ENCODE measurements at regions not wholly inside any gene's neighbourhood (a gene's known extent, or its start where the extent isn't known, plus 50 kb on each side); places are given as distances from the start of the nearest gene placed in this dataset.

GRCh38 chr10:78359640-78360091 is 326.0 kb downstream of the RPS24 start:
- peaks cover 11 to 26% (median 17%) of the 10 kb centered on the region in 4 donors for H3K4me1 Mint-ChIP-seq
- DNase-seq: no peak
- H3K27ac Mint-ChIP-seq: no peak overlapping the region
- no peak overlapping the region for H3K4me3 Mint-ChIP-seq
- H3K36me3 Mint-ChIP-seq: no peaks in the 10 kb centered on the region
- H3K9me3 Mint-ChIP-seq: no peaks in the 10 kb centered on the region
- no peak for ATAC-seq
- POLR2A ChIA-PET: no interaction called here
- H3K27me3 Mint-ChIP-seq: peaks cover 0 to 1% (median 0%) of the 10 kb centered on the region in 5 donors

GRCh38 chr10:78360284-78360683 is 326.6 kb downstream of the RPS24 start:
- H3K4me3 Mint-ChIP-seq: no peak overlapping the region
- H3K27me3 Mint-ChIP-seq: peaks cover 0 to 1% (median 0%) of the 10 kb centered on the region in 5 donors
- no peaks in the 10 kb centered on the region for H3K36me3 Mint-ChIP-seq
- DNase-seq: no peak
- peaks cover 11 to 26% (median 17%) of the 10 kb centered on the region in 4 donors for H3K4me1 Mint-ChIP-seq
- H3K27ac Mint-ChIP-seq: no peak overlapping the region
- no peak for ATAC-seq
- POLR2A ChIA-PET: no interaction called here
- H3K9me3 Mint-ChIP-seq: no peaks in the 10 kb centered on the region

GRCh38 chr10:78361031-78361430 is 327.4 kb downstream of the RPS24 start:
- no peak for ATAC-seq
- Mint-ChIP-seq H3K9me3 (no peaks in the 10 kb centered on the region), H3K27me3 (peaks cover 0 to 1% (median 0%) of the 10 kb centered on the region in 5 donors), H3K36me3 (no peaks in the 10 kb centered on the region), H3K4me1 (peaks cover 11 to 26% (median 17%) of the 10 kb centered on the region in 4 donors), H3K4me3 (peak overlapping the region in 1 of 10 donors; percentile 7), H3K27ac (peak overlapping the region in 3 of 10 donors; percentile 22 to 60 (median 47))
- POLR2A ChIA-PET: no interaction called here
- DNase-seq: no peak

GRCh38 chr10:78362406-78363022 is 328.9 kb downstream of the RPS24 start:
- ATAC-seq: peak in 1 of 2 donors; percentile 47
- H3K4me1 Mint-ChIP-seq: peaks cover 13 to 26% (median 17%) of the 10 kb centered on the region in 4 donors
- H3K4me3 Mint-ChIP-seq: peak overlapping the region in 5 of 10 donors; percentile 6 to 66 (median 61)
- no peaks in the 10 kb centered on the region for H3K9me3 Mint-ChIP-seq
- DNase-seq: peak in 2 of 10 donors; percentile 12 to 17
- POLR2A ChIA-PET: no interaction called here
- peak overlapping the region in 9 of 10 donors; percentile 27 to 88 (median 75) for H3K27ac Mint-ChIP-seq
- H3K27me3 Mint-ChIP-seq: peaks cover 0 to 1% (median 0%) of the 10 kb centered on the region in 5 donors
- H3K36me3 Mint-ChIP-seq: no peaks in the 10 kb centered on the region

- peaks cover 13 to 26% (median 17%) of the 10 kb centered on the region in 4 donors for H3K4me1 Mint-ChIP-seq
- H3K9me3 Mint-ChIP-seq: no peaks in the 10 kb centered on the region
- peak overlapping the region in 1 of 10 donors; percentile 15 for H3K4me3 Mint-ChIP-seq
- peak overlapping the region in 3 of 10 donors; percentile 15 to 47 (median 22) for H3K27ac Mint-ChIP-seq
- peaks cover 0 to 1% (median 0%) of the 10 kb centered on the region in 5 donors for H3K27me3 Mint-ChIP-seq
- no peak for ATAC-seq
- DNase-seq: no peak
- POLR2A ChIA-PET: no interaction called here
- no peaks in the 10 kb centered on the region for H3K36me3 Mint-ChIP-seq
Measured at GRCh38 chr10:78363190-78363589, 329.5 kb downstream of the RPS24 start.

GRCh38 chr10:78365694-78366093 is 332.0 kb downstream of the RPS24 start:
- DNase-seq (no peak), ATAC-seq (no peak)
- Mint-ChIP-seq H3K9me3 (no peaks in the 10 kb centered on the region), H3K27ac (no peak overlapping the region), H3K36me3 (no peaks in the 10 kb centered on the region), H3K27me3 (peaks cover 0 to 2% (median 0%) of the 10 kb centered on the region in 5 donors), H3K4me1 (peaks cover 12 to 26% (median 17%) of the 10 kb centered on the region in 4 donors), H3K4me3 (no peak overlapping the region)
- POLR2A ChIA-PET: no interaction called here

- no peak for DNase-seq
- POLR2A ChIA-PET: no interaction called here
- peaks cover 9 to 16% (median 11%) of the 10 kb centered on the region in 4 donors for H3K4me1 Mint-ChIP-seq
- no peak overlapping the region for H3K4me3 Mint-ChIP-seq
- no peaks in the 10 kb centered on the region for H3K36me3 Mint-ChIP-seq
- ATAC-seq: no peak
- no peaks in the 10 kb centered on the region for H3K9me3 Mint-ChIP-seq
- no peak overlapping the region for H3K27ac Mint-ChIP-seq
- H3K27me3 Mint-ChIP-seq: peaks cover 0 to 2% (median 0%) of the 10 kb centered on the region in 5 donors
Measured at GRCh38 chr10:78366663-78367411, 333.2 kb downstream of the RPS24 start.

GRCh38 chr10:78367751-78368150 is 334.1 kb downstream of the RPS24 start:
- H3K4me3 Mint-ChIP-seq: no peak overlapping the region
- no peaks in the 10 kb centered on the region for H3K9me3 Mint-ChIP-seq
- DNase-seq: no peak
- peaks cover 0 to 2% (median 0%) of the 10 kb centered on the region in 5 donors for H3K27me3 Mint-ChIP-seq
- peaks cover under 1 to 7% (median 4%) of the 10 kb centered on the region in 4 donors for H3K4me1 Mint-ChIP-seq
- POLR2A ChIA-PET: no interaction called here
- H3K36me3 Mint-ChIP-seq: no peaks in the 10 kb centered on the region
- H3K27ac Mint-ChIP-seq: no peak overlapping the region
- no peak for ATAC-seq

- Mint-ChIP-seq H3K27me3 (peaks cover 0 to 2% (median 0%) of the 10 kb centered on the region in 5 donors), H3K4me3 (no peak overlapping the region), H3K27ac (no peak overlapping the region), H3K36me3 (no peaks in the 10 kb centered on the region), H3K4me1 (peaks cover 0 to 2% (median 0%) of the 10 kb centered on the region in 4 donors), H3K9me3 (no peaks in the 10 kb centered on the region)
- POLR2A ChIA-PET: no interaction called here
- DNase-seq (no peak), ATAC-seq (no peak)
Measured at GRCh38 chr10:78371136-78371535, 337.5 kb downstream of the RPS24 start.

- H3K27me3 Mint-ChIP-seq: peaks cover 0 to 2% (median 0%) of the 10 kb centered on the region in 5 donors
- POLR2A ChIA-PET: no interaction called here
- H3K36me3 Mint-ChIP-seq: no peaks in the 10 kb centered on the region
- no peaks in the 10 kb centered on the region for H3K9me3 Mint-ChIP-seq
- H3K4me1 Mint-ChIP-seq: no peaks in the 10 kb centered on the region
- no peak for DNase-seq
- no peak for ATAC-seq
- H3K4me3 Mint-ChIP-seq: no peak overlapping the region
- H3K27ac Mint-ChIP-seq: no peak overlapping the region
Measured at GRCh38 chr10:78372806-78373205, 339.1 kb downstream of the RPS24 start.

- H3K4me3 Mint-ChIP-seq: no peak overlapping the region
- no peak for DNase-seq
- ATAC-seq: no peak
- H3K27ac Mint-ChIP-seq: no peak overlapping the region
- H3K9me3 Mint-ChIP-seq: peaks cover 0 to 8% (median 0%) of the 10 kb centered on the region in 9 donors
- no peaks in the 10 kb centered on the region for H3K4me1 Mint-ChIP-seq
- H3K36me3 Mint-ChIP-seq: no peaks in the 10 kb centered on the region
- POLR2A ChIA-PET: no interaction called here
- H3K27me3 Mint-ChIP-seq: peaks cover 0 to 2% (median 0%) of the 10 kb centered on the region in 5 donors
Measured at GRCh38 chr10:78374331-78375028, 340.8 kb downstream of the RPS24 start.

- ATAC-seq (no peak), DNase-seq (no peak)
- Mint-ChIP-seq H3K4me3 (no peak overlapping the region), H3K4me1 (no peaks in the 10 kb centered on the region), H3K27ac (no peak overlapping the region), H3K27me3 (peaks cover 0 to 2% (median 0%) of the 10 kb centered on the region in 5 donors), H3K36me3 (no peaks in the 10 kb centered on the region), H3K9me3 (peaks cover 0 to 10% (median 0%) of the 10 kb centered on the region in 9 donors)
- POLR2A ChIA-PET: no interaction called here
Measured at GRCh38 chr10:78375854-78376785, 342.5 kb downstream of the RPS24 start.
